GM19240 (cell line): ENCODE measurements at regions not wholly inside any gene's neighbourhood (a gene's known extent, or its start where the extent isn't known, plus 50 kb on each side); places are given as distances from the start of the nearest gene placed in this dataset.
A peak's percentile ranks its signal among the peaks of the same experiment; 100 is the strongest.

Experiments
- DNase-seq: peaks from one replicate; pipeline ENCODE4 v3.0.0; 2011; ENCODE audit warnings: low spot score; ENCODE audit not compliant: insufficient read length

- no peak for DNase-seq
These were observed 286.6 kb upstream of the PWP1 start for GRCh38 chr12:107399046-107399445.

GRCh38 chr12:107400686-107401447, 284.7 kb upstream of the PWP1 start:
- no peak for DNase-seq

GRCh38 chr12:107402041-107403022, 283.3 kb upstream of the PWP1 start:
- peak; percentile 4 for DNase-seq

- DNase-seq: no peak
These were observed 280.6 kb upstream of the PWP1 start for GRCh38 chr12:107404981-107405380.

GRCh38 chr12:107405436-107405835, 280.2 kb upstream of the PWP1 start:
- no peak for DNase-seq

GRCh38 chr12:107406932-107407331, 278.7 kb upstream of the PWP1 start:
- DNase-seq: no peak

- no peak for DNase-seq
These were observed 273.6 kb upstream of the PWP1 start for GRCh38 chr12:107411792-107412535.

GRCh38 chr12:107415071-107415470, 270.5 kb upstream of the PWP1 start:
- no peak for DNase-seq

GRCh38 chr12:107415834-107416233, 269.8 kb upstream of the PWP1 start:
- DNase-seq: no peak

- DNase-seq: no peak
These were observed 268.6 kb upstream of the PWP1 start for GRCh38 chr12:107417004-107417403.

- DNase-seq: no peak
These were observed 266.6 kb upstream of the PWP1 start for GRCh38 chr12:107418981-107419380.

GRCh38 chr12:107423531-107423930, 262.1 kb upstream of the PWP1 start:
- DNase-seq: no peak

GRCh38 chr12:107429006-107429705, 256.4 kb upstream of the PWP1 start:
- DNase-seq: no peak

- DNase-seq: no peak
These were observed 253.7 kb upstream of the PWP1 start for GRCh38 chr12:107431942-107432341.

- DNase-seq: no peak
These were observed 250.5 kb upstream of the PWP1 start for GRCh38 chr12:107435072-107435471.

- no peak for DNase-seq
These were observed 250.1 kb upstream of the PWP1 start for GRCh38 chr12:107435520-107435919.

- no peak for DNase-seq
These were observed 249.2 kb upstream of the PWP1 start for GRCh38 chr12:107436376-107436775.

GRCh38 chr12:107436836-107437235, 248.8 kb upstream of the PWP1 start:
- DNase-seq: no peak

GRCh38 chr12:107437954-107438353, 247.6 kb upstream of the PWP1 start:
- DNase-seq: no peak

GRCh38 chr12:107439026-107439738, 246.4 kb upstream of the PWP1 start:
- no peak for DNase-seq
